NAMALWA (cell line): ENCODE measurements at regions not wholly inside any gene's neighbourhood (a gene's known extent, or its start where the extent isn't known, plus 50 kb on each side); places are given as distances from the start of the nearest gene placed in this dataset.
"Not testable (repeated sequence)": the region's sequence is repeated elsewhere in the genome, so short reads cannot be mapped to it uniquely, and the experiment has no call there.

Source experiments
- DNase-seq: peaks from one replicate; pipeline ENCODE4 v3.0.0-alpha.2; 2015; ENCODE audit warnings: low spot score

DNA sequence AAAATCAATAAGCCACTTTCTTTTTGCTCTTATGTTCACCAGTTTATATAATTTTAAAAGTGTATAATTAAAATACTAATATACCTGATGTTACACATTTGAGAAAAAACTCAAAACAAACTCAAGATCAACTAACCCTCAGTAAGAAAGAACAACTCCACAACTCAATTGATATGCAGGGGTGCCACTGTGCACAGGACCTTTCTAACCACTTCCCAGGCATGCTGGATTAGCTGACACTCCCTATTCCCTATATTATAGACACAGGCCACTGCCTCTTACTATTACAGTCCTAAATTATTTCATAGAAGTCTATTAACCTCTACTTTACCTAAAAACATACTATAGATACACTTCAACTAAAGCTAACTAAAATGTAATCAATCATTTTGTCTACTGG, 191.7 kb upstream of the KRR1 start:
- no peak for DNase-seq

DNA sequence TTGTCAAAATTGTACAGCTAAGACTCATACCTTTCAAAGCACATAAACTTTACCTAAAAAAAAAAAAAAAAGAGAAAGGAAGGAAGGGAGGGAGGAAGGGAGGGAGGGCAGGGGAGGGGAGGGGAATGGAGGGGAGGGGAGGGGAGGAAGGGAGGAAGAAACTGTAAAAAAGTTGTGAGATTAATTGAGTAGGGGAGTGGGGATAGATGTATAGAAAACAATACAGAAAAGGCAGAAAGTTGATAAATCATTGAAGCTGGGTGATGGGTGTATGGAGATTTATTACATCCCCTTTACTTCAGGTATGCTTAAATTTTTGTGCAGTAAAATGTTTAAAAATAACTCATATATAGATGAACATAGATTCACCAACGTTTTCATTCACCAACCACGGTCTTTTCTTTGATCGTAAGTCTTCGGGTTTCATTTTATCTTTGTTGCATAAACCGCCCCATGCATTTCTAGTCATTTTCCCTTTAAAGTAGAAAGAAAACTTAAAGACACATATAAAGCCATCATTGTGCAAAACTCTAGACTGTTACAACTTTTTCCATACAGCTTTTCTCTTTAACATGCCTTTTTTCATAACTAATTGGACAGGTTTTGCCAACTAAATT, 191.2 kb upstream of the KRR1 start:
- DNase-seq = no peak

DNA sequence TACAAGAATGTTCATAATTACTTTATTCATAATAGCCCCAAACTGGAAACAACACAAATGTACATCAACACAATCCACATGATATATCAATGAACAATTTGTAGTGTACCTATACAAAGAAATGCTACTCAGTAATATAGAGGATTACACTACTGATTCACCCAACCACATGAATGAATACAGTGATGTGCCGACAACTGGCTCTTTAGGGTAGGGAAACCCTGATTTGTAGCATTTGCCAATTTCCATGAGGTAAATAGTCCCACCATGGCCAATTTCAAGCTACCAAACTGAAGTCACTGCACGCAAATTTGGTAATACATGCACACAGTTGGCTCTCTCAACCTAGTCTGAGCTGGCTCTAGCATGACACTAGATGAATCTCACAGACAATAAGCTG, 190.4 kb upstream of the KRR1 start:
- no peak for DNase-seq

- DNase-seq = no peak
These were observed 188.5 kb upstream of the KRR1 start for GRCh38 chr12:75699728-75700496.

- no peak for DNase-seq
These were observed 187.8 kb upstream of the KRR1 start for GRCh38 chr12:75699251-75699650.

DNA sequence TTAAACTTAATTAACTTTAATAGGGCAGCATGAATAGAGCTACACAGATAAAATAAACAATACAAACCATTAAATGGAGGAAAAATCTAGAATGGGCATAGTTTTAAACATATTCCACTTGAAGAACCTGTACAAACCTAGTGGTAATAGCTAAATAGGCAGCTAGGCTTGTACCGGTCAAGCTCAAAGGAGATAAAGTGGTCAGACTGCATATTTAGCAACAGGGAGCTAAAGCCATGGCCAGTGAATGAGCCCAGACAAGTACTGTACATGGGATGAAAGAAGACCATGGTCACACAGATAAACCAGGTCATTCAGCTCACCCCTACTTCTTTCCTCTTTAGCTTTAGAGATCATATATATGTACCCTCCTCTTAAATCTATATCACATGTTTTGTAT, 186.6 kb upstream of the KRR1 start:
- no peak for DNase-seq

DNA sequence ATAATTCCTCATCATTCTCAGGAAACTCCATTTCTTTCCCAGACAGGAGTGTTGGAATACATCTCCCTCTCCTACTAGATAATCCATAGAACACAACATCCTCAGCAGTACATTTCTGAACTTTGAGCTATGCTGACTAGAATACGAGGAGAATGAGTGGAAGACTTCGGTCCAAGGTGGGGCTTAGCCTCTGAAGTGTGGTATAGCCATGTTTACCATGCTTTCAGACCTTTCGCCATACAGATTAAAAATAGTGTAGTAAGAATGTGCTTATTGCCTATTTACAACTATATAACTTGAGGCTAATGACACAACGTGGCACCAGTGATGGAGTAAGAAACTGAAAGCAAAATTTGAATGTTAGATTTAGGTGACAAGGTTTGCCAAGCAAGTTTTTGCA, 184.5 kb upstream of the KRR1 start:
- no peak for DNase-seq

DNA sequence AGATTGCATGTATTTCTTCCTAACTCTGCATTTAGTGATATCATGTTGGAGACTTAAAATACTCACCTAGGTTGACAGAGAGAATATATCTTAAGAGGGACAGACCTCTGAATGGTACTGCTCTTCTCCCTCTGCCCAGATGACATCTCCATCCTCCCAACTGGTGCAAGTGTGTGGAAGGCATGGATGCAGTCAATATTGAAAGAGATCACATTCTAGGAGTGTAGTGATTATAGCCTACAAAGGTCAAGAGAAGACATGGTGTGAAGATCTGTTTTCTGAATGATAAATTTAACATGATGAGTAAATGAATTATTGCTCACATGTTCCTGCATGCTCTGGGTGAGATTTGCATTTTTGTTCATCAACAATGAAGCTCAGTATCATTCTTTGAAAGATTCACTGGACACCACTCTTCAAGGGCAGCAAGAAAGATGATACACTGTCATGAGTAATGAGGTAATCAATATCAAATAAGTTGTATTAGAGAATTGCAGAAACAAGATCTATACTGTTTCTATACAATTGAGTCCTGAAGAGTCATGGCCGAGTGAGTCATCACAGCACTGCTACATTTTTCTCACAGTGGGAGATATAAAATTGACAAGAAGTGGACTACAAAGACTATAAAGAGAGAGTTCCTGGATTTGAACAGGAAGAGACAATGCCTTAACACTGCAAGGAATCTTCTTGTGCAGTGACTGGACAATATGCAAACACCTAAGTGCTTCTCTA, 183.3 kb upstream of the KRR1 start:
- DNase-seq = no peak

GRCh38 chr12:75692876-75693275, 181.5 kb upstream of the KRR1 start:
- no peak for DNase-seq

DNA sequence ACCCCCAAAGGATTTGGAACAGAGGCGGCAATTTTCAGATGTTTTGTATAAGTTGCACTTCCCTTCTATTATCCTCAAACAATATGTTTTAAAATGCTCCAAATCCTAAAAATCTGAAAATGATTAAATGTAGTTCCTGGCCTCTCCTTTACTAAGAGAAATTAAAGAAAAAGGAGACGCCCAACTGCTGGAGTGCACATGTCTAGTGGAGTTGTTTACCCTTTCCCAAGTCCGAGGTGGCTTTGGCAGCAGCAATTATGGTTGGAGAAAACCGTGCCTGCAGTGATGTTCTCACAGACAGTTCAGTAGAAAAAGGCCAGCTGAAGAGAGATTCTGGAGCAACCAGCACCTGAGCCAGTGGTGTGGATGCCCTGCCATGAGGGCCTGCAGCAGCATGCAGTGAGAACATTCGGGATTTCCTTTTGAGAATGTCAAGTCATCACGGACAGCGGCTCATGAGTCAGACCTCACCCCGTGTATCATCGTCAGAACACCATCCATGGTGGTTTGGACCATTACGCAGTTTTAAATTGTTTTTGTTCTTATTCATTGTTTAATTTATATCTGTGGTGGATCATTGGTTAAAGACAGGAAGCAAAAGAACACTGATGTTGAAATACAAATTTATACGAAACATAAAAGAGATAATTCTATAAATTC, 179.0 kb upstream of the KRR1 start:
- no peak for DNase-seq

DNA sequence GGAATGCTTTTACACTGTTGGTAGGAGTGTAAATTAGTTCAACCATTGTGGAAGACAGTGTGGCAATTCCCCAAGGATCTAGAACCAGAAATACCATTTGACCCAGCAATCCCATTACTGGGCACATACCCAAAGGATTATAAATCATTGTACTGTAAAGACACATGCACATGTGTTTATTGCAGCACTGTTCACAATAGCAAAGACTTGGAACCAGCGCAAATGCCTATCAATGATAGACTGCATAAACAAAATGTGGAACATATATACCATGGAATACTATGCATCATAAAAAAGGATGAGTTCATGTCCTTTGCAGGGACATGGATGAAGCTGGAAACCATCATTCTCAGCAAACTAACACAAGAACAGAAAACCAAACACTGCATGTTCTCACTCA, 174.8 kb upstream of the KRR1 start:
- not testable (repeated sequence) for DNase-seq

GRCh38 chr12:75685617-75686225, 174.3 kb upstream of the KRR1 start:
- DNase-seq = no peak

DNA sequence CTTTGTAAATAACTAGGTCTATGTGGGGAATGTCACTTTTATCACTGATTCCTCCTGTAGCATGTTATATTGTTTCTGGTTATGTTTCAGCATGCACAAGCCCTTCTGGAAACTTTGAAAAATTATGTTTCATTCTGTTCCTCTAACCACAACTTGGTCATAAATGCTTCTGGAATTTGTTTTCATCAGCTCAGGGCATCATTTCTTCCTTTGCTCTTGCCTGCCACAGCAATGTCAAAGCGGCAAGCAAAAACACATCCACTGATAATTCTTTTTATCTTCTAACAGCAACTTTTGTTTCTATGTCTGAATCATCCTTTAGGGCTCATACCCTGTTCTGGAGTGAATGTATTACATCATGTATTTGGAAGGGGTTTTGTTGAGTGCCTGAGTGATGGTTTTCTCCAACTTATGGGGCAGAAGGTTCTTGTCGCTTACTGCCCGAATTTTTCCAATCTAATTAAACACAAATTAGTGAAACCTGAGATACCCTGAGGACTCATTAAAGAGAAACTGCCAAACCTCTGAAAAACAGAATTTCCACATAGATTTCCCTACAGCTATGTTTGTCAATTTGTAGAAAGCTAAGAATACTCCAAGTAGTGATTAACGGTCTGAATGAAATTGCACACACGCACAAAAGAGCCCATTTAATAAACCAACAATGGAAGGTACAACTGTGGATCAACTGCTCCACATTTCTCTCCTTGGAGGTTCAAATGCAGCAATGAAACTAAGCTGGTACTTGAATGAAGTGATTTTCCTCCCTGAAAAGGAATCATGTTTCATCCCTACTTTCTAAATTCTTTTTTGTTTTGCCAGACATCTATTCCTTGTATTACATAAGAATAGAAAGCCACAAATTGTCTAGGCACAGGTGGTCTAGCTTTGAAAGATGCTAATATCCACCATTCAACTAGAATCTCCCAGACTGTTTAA, 173.5 kb upstream of the KRR1 start:
- DNase-seq = no peak

- not testable (repeated sequence) for DNase-seq
These were observed 172.7 kb upstream of the KRR1 start for GRCh38 chr12:75683995-75684586.

DNA sequence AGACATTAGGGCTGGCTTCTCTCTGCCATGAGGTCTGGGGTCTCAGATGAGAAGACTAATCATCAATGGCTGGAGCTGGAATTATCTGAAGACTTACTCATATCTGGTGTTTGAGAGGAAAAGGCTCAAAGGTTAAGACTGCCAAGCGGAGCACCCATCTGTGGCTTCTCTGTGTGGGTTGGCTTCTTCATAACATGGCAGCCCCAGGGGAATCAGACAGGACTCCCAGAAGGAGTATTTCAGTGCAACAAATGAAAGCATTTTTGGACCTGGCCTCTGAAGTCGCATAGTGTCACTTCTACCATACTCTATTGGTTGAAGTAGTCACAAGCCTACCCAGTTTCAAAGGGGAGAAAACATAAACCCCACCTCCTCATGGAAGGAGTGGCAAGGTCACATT, 171.8 kb upstream of the KRR1 start:
- DNase-seq = no peak

DNA sequence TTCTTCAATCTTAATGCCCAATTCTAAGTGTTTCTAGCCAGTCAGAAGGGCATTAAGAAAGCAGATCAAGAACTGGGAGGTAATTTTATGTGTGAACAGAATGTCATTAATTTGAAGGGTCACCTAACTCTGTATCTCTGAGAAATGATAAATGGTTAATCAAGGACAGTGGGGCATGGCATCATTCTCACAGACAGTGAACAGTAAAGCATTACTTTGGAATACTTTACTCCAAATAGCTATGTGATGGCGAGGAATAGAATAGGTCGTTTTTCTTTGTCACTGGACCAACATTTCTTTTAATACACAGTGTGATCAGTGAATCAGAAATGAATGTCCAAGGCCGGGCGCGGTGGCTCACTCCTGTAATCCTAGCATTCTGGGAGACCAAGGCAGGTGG, 166.1 kb upstream of the KRR1 start:
- DNase-seq = no peak

DNA sequence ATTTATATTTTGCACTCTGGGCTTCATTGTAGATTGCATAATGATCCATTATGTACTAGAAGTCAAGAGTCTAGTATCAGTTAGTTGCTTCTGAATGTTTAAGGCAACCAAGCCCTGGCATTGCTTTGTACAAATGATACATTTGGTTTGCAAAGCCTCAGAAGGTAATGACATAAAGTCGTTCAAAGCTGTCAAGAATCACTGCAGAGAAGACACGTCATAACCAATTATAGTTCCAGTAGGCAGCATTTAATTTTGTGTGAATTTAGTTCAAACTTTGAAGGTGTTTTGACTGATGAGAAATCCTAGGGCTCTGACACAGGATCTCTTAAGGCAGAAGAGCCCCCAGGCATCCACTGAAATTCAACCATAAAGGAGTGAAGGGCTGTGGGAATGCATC, 163.0 kb upstream of the KRR1 start:
- DNase-seq = no peak

- no peak for DNase-seq
These were observed 160.8 kb upstream of the KRR1 start for GRCh38 chr12:75672200-75672599.

DNA sequence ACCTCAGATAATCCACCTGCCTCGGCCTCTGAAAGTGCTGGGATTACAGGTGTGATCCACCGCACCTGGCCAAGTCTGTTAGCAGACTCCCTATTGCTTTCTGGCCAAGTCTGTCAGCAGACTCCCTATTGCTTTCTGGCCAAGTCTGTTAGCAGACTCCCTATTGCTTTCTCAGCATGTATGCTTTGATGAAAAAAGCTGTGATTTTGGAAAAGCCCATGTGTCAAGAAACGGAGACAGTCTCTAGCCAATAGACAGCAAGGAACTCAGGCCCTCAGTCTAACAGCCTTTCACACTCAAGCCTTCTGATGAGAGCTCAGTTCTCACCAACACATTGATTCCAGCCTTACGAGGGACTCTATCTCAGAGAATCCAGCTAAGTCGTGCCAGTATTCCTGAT, 158.8 kb upstream of the KRR1 start:
- DNase-seq = no peak

GRCh38 chr12:75666939-75667334, 155.5 kb upstream of the KRR1 start:
- DNase-seq = no peak
